SK-N-SH (cell line): ENCODE measurements at regions not wholly inside any gene's neighbourhood (a gene's known extent, or its start where the extent isn't known, plus 50 kb on each side); places are given as distances from the start of the nearest gene placed in this dataset.

ENCODE experiments used
- CTCF ChIP-seq: fragments of 200-600 bp; sonication (generic); IDR thresholded peaks from 2 replicates; pipeline ENCODE4 v1.6.1; 2017; ENCODE audit warnings: antibody characterized with exemption, mild to moderate bottlenecking, moderate library complexity
- EZH2phosphoT487 ChIP-seq: fragments of 200-600 bp; sonication (generic); IDR thresholded peaks from 2 replicates; pipeline ENCODE4 v1.6.1; 2017; ENCODE audit warnings: low read depth, mixed run types, mild to moderate bottlenecking, antibody characterized with exemption, moderate library complexity, borderline replicate concordance
- JUND ChIP-seq: IDR thresholded peaks from 2 replicates; pipeline ENCODE4 v1.4.0; 2012

- no peak for TF ChIP-seq CTCF
- TF ChIP-seq EZH2phosphoT487, result no peak
- no peak for TF ChIP-seq JUND
Observed at GRCh38 chr16:5642436-5642835, 544.8 kb upstream of the EEF2KMT start.
